ENCODE measurements at regions not wholly inside any gene's neighbourhood (a gene's known extent, or its start where the extent isn't known, plus 50 kb on each side); places are given as distances from the start of the nearest gene placed in this dataset.
"Not testable (repeated sequence)": the region's sequence is repeated elsewhere in the genome, so short reads cannot be mapped to it uniquely, and the experiment has no call there.

DNA sequence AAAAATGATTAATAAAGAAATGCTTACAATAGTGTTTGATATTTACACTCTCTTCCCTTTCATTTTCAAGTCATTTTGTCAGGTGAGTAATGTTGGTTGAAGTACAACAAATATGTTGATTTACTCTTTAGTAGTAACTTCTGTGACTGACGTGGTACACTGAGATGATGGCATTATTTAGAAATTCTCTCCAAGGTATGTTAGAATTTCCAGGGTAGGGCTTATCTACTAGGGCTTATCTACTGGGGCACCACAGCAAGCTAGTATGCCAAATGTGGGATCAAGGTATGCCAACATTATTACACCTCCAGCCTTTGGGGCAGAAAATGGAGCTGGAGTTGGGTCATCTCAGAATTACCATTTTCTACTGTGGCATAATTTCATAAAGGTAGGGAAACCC is 157.4 kb upstream of the AGTR1 start:
- Histone ChIP-seq H3K4me3 (no peak overlapping the region), H3K4me1 (no peaks in the 10 kb centered on the region), H4K20me1 (no peaks in the 10 kb centered on the region), H3K27ac (no peak overlapping the region), H3K4me2 (no peak overlapping the region), H3K9ac (no peak overlapping the region), H3K27me3 (no peaks in the 10 kb centered on the region), H3K9me3 (replicated peaks in 1 of 11) (no peaks in the 10 kb centered on the region), H3K36me3 (no peaks in the 10 kb centered on the region)
- no peak for TF ChIP-seq Cebpa-rat (IDR thresholded peaks at IDR 0.05)

GRCh38 chr3:148540851-148541250 is 156.9 kb upstream of the AGTR1 start:
- Histone ChIP-seq H3K9ac (no peak overlapping the region), H3K4me2 (no peak overlapping the region), H3K27ac (no peak overlapping the region), H3K4me3 (no peak overlapping the region), H3K9me3 (replicated peaks in 1 of 11) (no peaks in the 10 kb centered on the region), H3K27me3 (no peaks in the 10 kb centered on the region), H4K20me1 (no peaks in the 10 kb centered on the region), H3K36me3 (no peaks in the 10 kb centered on the region), H3K4me1 (no peaks in the 10 kb centered on the region)
- TF ChIP-seq Cebpa-rat (IDR thresholded peaks at IDR 0.05): no peak

DNA sequence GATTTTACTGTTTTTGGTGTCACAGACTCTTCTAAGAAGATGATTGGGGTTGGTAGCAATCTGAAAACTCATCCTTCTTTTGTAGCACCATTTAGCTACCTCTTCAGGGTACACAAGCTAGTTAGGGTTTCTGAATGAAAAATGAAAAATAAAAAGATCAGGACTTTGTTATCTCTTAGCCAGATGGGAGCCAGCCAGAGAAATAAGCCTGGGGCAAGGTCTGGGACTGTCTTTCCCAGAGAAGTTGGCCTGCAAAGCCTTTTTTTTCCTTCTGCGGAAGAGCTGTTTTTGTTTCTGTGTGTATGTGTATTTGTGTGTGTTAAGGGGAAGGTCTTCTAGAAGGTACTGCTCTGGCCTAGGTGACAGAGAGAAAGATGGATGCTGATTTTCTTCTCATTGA is 150.7 kb upstream of the AGTR1 start:
- Histone ChIP-seq H3K27ac (no peak overlapping the region), H3K27me3 (peaks cover 0 to 4% (median 0%) of the 10 kb centered on the region in 11 experiments; a peak in 1 of 22 replicates), H3K9me3 (replicated peaks in 1 of 11) (no peaks in the 10 kb centered on the region), H3K4me3 (no peak overlapping the region), H3K9ac (no peak overlapping the region), H3K36me3 (no peaks in the 10 kb centered on the region), H3K4me1 (no peaks in the 10 kb centered on the region), H3K4me2 (no peak overlapping the region), H4K20me1 (no peaks in the 10 kb centered on the region)
- no peak for TF ChIP-seq Cebpa-rat (IDR thresholded peaks at IDR 0.05)

DNA sequence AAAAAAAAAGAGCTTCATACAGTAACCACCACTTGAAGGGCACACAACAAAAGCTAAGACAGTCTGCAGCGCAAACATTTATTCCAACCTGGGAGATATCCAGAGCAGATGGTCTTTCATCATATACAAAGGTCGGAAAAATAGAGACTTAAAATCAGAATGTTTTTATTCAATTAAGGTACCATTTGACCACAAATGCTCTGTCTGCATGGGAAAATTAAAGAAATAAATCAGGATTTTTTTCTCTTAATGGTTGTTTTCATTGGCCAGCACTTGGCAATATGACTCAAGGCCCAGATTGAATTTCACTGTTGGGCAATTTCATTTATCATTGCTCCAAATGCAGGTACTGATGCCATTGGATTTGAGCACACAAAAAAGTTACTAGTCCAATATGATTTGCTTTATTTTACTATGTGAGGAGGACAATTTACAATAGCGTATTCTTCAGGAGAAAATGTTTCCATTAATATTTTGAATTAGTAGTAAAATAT is 145.9 kb upstream of the AGTR1 start:
- Histone ChIP-seq H3K4me3 (no peak overlapping the region), H3K4me1 (no peaks in the 10 kb centered on the region), H4K20me1 (no peaks in the 10 kb centered on the region), H3K27ac (no peak overlapping the region), H3K36me3 (no peaks in the 10 kb centered on the region), H3K9me3 (replicated peaks in 1 of 11) (no peaks in the 10 kb centered on the region), H3K9ac (no peak overlapping the region), H3K4me2 (no peak overlapping the region), H3K27me3 (peaks cover 0 to 4% (median 0%) of the 10 kb centered on the region in 11 experiments; a peak in 1 of 22 replicates)
- TF ChIP-seq Cebpa-rat (IDR thresholded peaks at IDR 0.05): no peak

- no peak overlapping the region for H3K27ac ChIP-seq
- no peak overlapping the region for H3K4me3 ChIP-seq
- H3K4me2 ChIP-seq: no peak overlapping the region
- no peaks in the 10 kb centered on the region for H3K4me1 ChIP-seq
- TF ChIP-seq Cebpa-rat (IDR thresholded peaks at IDR 0.05): no peak
- no peaks in the 10 kb centered on the region for H4K20me1 ChIP-seq
- no peak overlapping the region for H3K9ac ChIP-seq
- no peaks in the 10 kb centered on the region for H3K9me3 ChIP-seq (replicated peaks in 1 of 11)
- no peaks in the 10 kb centered on the region for H3K36me3 ChIP-seq
- H3K27me3 ChIP-seq: no peaks in the 10 kb centered on the region
Measured at GRCh38 chr3:148554367-148554766, 143.3 kb upstream of the AGTR1 start.

- Histone ChIP-seq H3K4me2 (no peak overlapping the region), H3K27me3 (no peaks in the 10 kb centered on the region), H3K9me3 (replicated peaks in 1 of 11) (no peaks in the 10 kb centered on the region), H4K20me1 (no peaks in the 10 kb centered on the region), H3K4me3 (no peak overlapping the region), H3K27ac (no peak overlapping the region), H3K4me1 (no peaks in the 10 kb centered on the region), H3K36me3 (no peaks in the 10 kb centered on the region), H3K9ac (no peak overlapping the region)
- no peak for TF ChIP-seq Cebpa-rat (IDR thresholded peaks at IDR 0.05)
Measured at GRCh38 chr3:148556664-148557063, 141.0 kb upstream of the AGTR1 start.

GRCh38 chr3:148577579-148577978 is 120.1 kb upstream of the AGTR1 start:
- H3K27me3 ChIP-seq; H3K9me3 ChIP-seq (replicated peaks in 1 of 11); H3K36me3 ChIP-seq; H4K20me1 ChIP-seq; H3K4me2 ChIP-seq; H3K9ac ChIP-seq; H3K27ac ChIP-seq; H3K4me3 ChIP-seq: not testable (repeated sequence)
- peaks cover 0 to 11% (median 0%) of the 10 kb centered on the region in 10 experiments; a peak in 2 of 20 replicates for H3K4me1 ChIP-seq

GRCh38 chr3:148582126-148582525 is 115.6 kb upstream of the AGTR1 start:
- no peaks in the 10 kb centered on the region for H3K4me1 ChIP-seq
- no peak overlapping the region for H3K4me3 ChIP-seq
- H3K27me3 ChIP-seq: no peaks in the 10 kb centered on the region
- peaks cover 0 to 5% (median 0%) of the 10 kb centered on the region in 11 experiments; a peak in 1 of 22 replicates for H3K9me3 ChIP-seq (replicated peaks in 1 of 11)
- H3K9ac ChIP-seq: no peak overlapping the region
- no peak for TF ChIP-seq Cebpa-rat (IDR thresholded peaks at IDR 0.05)
- no peak overlapping the region for H3K27ac ChIP-seq
- no peaks in the 10 kb centered on the region for H3K36me3 ChIP-seq
- no peak overlapping the region for H3K4me2 ChIP-seq
- H4K20me1 ChIP-seq: no peaks in the 10 kb centered on the region

- H3K9ac ChIP-seq: no peak overlapping the region
- H3K4me1 ChIP-seq: no peaks in the 10 kb centered on the region
- no peak overlapping the region for H3K4me2 ChIP-seq
- no peak overlapping the region for H3K27ac ChIP-seq
- no peaks in the 10 kb centered on the region for H3K36me3 ChIP-seq
- H3K4me3 ChIP-seq: no peak overlapping the region
- no peak for TF ChIP-seq Cebpa-rat (IDR thresholded peaks at IDR 0.05)
- H3K27me3 ChIP-seq: no peaks in the 10 kb centered on the region
- no peaks in the 10 kb centered on the region for H4K20me1 ChIP-seq
- no peaks in the 10 kb centered on the region for H3K9me3 ChIP-seq (replicated peaks in 1 of 11)
Measured at GRCh38 chr3:148583793-148584192, 113.9 kb upstream of the AGTR1 start.

- Histone ChIP-seq H4K20me1 (no peaks in the 10 kb centered on the region), H3K4me2 (no peak overlapping the region), H3K4me1 (no peaks in the 10 kb centered on the region), H3K27me3 (no peaks in the 10 kb centered on the region), H3K36me3 (no peaks in the 10 kb centered on the region), H3K9ac (no peak overlapping the region), H3K4me3 (no peak overlapping the region), H3K9me3 (replicated peaks in 1 of 11) (no peaks in the 10 kb centered on the region), H3K27ac (no peak overlapping the region)
- TF ChIP-seq Cebpa-rat (IDR thresholded peaks at IDR 0.05): no peak
Measured at GRCh38 chr3:148584438-148584837, 113.3 kb upstream of the AGTR1 start.
